ENCODE measurements at regions not wholly inside any gene's neighbourhood (a gene's known extent, or its start where the extent isn't known, plus 50 kb on each side); places are given as distances from the start of the nearest gene placed in this dataset.

- no peak for DNase-seq
These were observed 96.8 kb upstream of the THY1 start for GRCh38 chr11:119519796-119520195.

GRCh38 chr11:119518746-119519730 lies 96.1 kb upstream of the THY1 start:
- no peak for DNase-seq

- peak; percentile 38 for DNase-seq
These were observed 92.9 kb upstream of the THY1 start for GRCh38 chr11:119515771-119516400.

- DNase-seq, result no peak
These were observed 90.8 kb upstream of the THY1 start for GRCh38 chr11:119513806-119514170.

GRCh38 chr11:119513131-119513805 lies 90.3 kb upstream of the THY1 start:
- DNase-seq, result no peak

GRCh38 chr11:119512369-119512768 lies 89.4 kb upstream of the THY1 start:
- DNase-seq, result no peak

- no peak for DNase-seq
These were observed 88.8 kb upstream of the THY1 start for GRCh38 chr11:119511614-119512306.

GRCh38 chr11:119509969-119510401 lies 87.0 kb upstream of the THY1 start:
- no peak for DNase-seq

- no peak for DNase-seq
These were observed 86.4 kb upstream of the THY1 start for GRCh38 chr11:119509282-119509841.

GRCh38 chr11:119506436-119506835 lies 83.5 kb upstream of the THY1 start:
- no peak for DNase-seq

GRCh38 chr11:119505861-119506260 lies 82.9 kb upstream of the THY1 start:
- no peak for DNase-seq

GRCh38 chr11:119505071-119505470 lies 82.1 kb upstream of the THY1 start:
- no peak for DNase-seq

- no peak for DNase-seq
These were observed 81.4 kb upstream of the THY1 start for GRCh38 chr11:119504371-119504770.

GRCh38 chr11:119501777-119502405 lies 78.9 kb upstream of the THY1 start:
- DNase-seq, result no peak

GRCh38 chr11:119497717-119498116 lies 74.7 kb upstream of the THY1 start:
- DNase-seq, result no peak

GRCh38 chr11:119496997-119497396 lies 74.0 kb upstream of the THY1 start:
- no peak for DNase-seq

GRCh38 chr11:119496469-119496868 lies 73.5 kb upstream of the THY1 start:
- DNase-seq, result no peak

- DNase-seq, result no peak
These were observed 70.7 kb upstream of the THY1 start for GRCh38 chr11:119493712-119494111.

- DNase-seq, result peak; percentile 100
These were observed 69.0 kb upstream of the THY1 start for GRCh38 chr11:119491753-119492510.

GRCh38 chr11:119490253-119491006 lies 67.5 kb upstream of the THY1 start:
- no peak for DNase-seq

- DNase-seq, result no peak
These were observed 66.1 kb upstream of the THY1 start for GRCh38 chr11:119489087-119489486.
